HG03558 (cell line): ENCODE measurements at regions not wholly inside any gene's neighbourhood (a gene's known extent, or its start where the extent isn't known, plus 50 kb on each side); places are given as distances from the start of the nearest gene placed in this dataset.

Source experiments
- ATAC-seq: cut with Tn5 transposase; IDR thresholded peaks from one replicate; pipeline ENCODE4 v1.9.1; 2021; ENCODE audit warnings: moderate number of reproducible peaks; ENCODE audit not compliant: unreplicated experiment; ENCODE audit errors: extremely low read depth

DNA sequence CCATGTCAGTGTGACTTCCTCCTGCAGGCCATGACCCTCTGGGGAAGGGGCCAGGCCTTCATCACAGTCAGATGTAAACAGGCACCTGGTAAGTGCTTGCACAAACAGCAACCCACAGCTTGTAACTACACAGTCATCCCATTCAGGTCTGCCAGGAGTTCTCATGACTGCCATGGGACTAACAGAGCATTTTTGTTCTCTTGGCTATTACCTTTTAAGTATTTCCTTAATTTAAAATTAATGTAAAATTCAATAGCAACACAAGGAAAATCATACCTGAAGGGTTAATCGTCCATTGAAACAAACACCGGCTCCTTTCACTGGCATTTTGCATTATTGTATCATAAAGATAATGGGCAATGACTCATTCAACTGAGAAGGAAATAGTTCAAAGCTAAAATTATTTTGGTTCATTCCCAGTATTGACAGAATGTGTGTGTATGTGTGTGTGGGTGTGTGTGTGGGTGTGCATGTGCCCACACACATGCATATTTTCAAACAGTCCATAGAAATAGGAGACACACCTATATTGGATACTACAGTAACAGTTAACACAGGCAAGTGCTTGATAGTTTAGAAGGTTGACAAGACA is 307.9 kb downstream of the WDR11 start:
- no peak for ATAC-seq

DNA sequence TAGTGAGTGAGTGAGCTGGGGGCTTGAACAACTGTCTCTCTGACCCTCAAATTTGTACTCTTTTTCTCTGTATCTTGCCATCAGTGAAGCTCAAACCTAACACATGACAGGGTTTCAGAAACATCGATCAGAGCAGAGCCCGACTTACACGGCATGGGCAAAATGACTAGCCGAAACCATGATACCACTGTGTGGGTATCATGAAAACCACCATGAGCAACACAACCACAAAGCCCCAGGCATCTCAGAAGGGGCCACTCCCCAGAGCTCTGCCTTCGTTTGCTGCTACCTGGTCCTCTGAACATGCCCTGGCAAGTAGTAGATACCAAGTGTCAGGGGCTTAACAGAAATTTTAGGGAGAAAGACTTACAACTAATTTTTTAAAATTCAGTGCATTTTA is 308.5 kb downstream of the WDR11 start:
- no peak for ATAC-seq

DNA sequence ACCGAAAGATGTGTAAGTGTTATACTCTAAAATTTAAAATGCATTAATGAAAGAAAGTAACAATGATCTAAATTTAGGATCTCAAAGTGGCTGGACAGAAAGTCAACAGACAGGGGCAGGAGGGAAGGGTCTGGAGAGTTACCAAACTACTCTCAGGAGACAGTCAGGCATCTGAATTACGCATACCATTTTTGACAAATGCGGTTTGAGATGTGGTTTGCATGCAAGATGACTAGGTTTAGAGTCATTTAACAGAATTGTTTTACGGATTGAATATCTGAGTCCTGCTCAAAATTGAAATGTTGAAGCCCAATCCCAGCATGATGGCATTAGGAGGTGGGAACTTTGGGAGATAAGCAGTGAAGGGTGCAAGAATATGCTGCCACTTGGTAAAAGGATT is 314.1 kb downstream of the WDR11 start:
- no peak for ATAC-seq

DNA sequence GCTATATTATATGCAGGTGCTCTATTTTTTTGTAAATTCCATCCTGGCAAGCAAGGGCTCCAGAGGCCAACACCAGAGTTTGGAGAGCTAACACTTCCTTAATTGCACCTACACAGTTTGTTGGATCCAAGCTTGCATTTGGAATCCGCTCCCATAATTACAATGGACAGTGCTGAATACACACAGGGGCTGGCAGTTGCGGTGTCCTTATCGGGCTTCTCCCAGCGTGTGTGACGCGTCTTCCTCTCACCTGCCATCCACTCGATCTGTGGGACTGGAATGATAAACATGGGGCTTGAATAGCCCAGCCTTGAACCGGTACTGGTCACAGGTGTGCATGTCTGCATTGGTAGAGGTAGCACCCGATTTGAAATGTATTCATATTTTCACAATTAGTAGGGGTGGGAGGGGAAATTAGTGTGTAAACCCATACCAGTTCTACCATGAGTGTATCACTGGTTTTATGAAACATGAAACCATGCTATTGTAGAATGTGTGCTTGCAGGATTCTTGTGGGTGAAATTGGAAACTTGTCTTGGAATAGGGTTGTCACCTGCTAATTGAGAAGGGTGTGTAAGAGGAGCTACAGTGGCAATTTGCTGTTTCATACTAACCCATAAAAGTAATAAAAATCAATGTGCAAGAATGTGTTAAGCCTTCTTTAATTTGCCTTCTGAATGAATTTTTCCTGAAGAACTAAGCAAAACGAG is 316.5 kb downstream of the WDR11 start:
- no peak for ATAC-seq

DNA sequence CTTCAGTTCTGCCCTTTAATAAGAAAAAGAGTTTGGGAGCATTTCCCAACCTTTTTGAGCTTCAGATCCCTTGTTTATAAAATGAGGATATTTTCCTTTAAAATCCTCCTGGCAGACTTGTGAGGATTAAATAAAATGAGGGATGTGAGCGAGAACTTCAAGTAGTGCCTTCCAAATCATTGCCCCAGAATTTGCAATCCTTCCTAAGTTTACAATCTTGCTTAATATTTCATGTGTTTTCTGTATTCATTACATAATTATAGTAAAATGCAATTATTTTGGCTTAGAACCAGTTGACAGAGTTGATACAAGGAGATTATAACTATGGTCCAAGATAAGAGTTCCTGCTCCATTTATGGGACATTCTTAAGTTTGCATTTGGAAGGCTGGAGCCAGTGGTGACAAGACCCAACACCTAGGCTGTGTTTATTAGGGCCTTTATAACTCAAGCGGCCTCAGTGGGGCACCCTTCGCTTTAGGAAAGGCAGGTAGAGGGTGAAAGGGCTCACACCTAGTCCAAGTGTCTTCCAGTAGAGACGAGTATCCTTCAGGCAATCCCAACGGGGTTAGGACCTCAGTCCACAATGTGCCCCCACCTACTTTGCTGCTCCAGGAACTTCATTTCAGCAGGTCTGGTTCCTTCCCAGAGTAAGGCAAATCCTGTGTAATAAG is 317.5 kb downstream of the WDR11 start:
- ATAC-seq: no peak

DNA sequence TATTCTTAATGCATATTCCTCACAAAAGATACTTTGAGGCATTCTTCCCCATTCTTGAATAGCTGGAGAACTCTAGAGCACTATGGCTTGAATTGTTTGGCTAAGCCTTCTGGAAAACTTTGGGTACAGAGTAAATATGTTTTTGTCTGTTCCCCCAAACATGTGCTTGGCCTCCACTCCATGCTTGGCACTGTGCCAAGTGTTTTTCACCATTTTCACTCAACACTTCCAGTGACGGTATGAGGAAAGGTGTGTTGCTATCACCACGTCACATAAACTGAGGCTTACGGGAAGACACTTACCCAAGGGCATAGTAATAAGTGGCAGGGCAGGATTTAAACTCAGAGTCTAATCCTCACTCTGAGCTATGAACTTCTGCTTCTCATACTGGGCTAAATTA is 318.2 kb downstream of the WDR11 start:
- ATAC-seq: no peak

DNA sequence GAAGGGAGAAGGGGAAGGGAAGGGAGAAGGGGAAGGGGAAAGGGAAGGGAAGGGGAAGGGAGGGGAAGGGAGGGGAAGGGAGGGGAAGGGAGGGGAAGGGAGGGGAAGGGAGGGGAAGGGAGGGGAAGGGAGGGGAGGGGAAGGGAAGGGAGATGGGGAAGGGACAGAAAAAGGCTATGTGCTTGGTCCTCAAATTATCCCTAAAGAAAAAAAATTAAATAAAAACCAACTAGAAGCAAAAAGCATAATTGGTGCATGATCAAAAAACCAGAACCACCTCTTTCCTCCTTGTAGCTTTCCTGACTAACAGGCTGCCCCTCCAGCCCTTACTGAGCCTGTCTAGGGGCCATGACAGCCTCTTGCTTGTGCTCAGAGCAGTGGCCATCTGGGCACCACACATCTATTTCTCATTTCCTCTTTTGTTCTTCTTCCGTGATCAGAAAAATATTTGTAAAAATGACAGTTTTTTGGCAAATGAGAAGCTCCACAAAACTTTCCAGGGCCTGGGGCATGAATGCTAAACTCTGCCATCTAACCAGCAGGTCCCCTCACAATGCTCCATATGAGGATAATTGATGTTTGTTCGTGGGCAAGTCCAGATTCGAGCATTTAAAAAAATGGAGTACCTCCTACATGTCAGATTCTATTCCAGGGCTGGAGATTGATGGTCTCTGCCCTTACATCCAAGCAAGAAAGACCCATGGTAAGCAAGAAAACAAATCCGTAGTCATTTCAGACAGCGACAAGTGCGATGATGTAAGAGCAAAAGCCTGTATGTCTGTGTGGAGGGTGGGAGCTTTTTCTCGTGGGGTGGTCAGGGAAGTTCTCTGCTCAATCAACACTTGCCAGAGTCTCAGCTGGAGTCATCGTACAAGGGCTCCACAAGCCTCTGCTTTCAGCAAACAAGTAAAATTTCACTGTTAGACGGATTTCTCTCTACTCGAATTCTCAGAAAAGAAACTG is 320.9 kb downstream of the WDR11 start:
- ATAC-seq: no peak

DNA sequence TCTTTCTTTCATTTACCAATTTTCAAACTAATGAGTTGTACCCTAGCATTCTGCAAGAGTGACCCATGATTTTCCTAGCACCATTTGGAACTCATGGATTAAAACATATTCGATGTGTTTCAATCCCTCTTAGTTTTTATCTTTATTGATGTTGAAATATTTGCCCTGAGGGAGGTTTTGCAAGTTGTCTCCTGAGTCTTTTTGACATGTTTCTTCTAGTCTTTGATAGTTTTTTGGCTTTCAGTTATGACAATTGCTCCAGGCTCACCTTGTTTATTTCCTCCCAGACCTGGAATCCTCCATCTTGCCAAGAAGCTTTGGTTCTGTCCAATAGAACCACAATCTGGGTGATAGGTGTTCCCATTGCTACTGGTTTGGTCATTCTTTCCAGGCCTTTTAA is 327.8 kb downstream of the WDR11 start:
- no peak for ATAC-seq

DNA sequence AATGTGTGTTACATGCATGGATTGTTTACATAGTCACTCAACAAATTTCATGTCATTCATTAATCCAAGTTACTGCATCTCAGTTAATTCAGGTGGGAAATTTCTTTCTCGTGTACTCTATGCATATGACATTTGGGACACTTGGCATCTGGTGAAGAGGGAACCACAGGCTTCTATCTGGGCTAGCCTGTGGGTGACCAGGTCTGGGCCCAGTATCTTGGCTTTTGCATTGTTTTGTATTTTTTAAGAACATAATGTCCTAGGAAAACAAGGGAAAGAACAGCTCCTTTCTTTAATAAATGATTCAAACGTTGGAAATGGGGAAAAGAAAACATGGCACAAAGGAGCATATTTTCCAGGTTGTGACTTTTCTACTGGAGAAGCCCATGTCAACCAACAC is 331.1 kb downstream of the WDR11 start:
- ATAC-seq: no peak

DNA sequence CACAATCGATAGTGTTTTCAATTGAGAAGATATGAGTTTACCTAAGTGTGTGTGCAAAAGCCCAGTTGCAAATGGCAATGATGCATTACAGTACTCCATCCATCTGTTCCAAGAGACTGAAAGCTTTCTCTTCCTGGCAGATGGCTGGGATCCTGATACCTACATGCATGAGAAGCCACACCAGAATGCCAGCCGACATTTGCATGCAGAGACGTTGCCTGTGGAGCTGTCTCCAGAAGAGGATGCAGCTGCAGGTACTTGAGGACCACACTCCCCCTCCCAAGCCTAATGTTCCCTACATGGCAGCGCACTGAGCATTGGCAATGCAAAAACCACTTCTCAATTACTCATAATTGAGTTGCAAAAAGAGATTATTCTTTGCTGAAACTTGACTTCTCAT is 332.1 kb downstream of the WDR11 start:
- no peak for ATAC-seq

DNA sequence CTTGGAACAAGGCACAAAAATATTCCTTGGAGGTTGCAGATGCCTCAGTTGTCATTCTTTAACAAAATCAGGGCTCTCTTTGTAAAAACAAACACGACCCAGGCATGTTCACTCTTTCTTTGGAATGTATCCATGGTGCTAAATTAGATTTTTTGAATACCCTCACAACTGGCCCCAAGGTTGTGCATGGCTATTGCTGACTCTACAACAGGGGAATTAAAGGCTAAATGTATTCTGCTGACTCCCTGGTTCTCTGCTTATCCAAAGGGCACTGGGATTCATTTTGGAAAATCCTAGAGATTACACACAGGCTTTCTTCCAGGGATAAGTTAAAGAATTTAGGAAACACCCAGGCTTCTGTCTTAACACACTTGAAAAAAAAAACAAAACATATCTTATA is 332.5 kb downstream of the WDR11 start:
- no peak for ATAC-seq

DNA sequence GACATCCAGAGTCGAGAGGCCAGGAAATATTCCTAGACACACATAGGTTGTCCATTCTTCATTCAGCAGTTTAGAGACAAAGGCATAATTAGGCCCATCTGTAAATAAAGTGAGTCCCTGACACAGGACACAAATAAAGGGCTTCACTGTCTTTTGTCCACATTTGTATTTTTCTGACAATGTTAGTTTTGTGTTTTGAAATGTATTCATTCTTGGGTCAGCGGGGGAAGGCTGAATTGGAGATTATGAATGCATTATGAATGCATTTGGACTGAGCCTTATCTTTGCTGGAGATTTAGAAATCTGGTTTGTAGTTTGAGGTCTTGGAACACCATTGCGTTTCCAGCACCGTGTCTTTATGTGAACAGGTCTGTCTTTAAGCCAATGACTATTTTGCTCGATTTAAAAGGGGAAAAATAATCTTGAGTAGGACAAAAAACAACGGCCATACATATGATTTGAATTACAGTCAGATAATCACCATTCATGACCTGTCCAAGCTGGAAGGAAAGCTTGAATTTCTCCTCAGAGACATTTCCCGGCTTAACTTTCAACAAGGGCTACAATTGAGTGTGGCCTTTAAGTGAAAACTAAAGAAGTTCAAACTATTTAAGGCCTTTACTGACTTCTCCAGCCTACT is 334.8 kb downstream of the WDR11 start:
- ATAC-seq: no peak

DNA sequence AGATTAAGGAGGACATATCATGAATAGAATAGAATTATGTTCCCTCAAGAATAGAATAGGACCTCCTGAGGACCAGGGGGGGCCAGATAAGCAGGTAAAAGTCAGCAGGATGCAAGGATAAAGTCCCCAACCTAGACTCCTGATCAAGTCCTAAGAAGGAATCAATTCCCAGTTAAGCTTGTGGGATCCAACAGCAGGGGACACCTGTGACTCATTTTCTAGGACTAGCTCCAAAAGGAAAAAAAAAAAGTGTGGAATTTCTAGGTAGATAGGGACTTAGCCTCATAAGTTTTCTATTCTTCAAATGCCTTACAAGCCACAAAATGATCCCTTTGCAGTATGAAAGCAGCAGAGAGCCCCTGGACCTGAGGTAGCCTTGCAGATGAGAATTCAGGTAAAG is 336.2 kb downstream of the WDR11 start:
- ATAC-seq: no peak

DNA sequence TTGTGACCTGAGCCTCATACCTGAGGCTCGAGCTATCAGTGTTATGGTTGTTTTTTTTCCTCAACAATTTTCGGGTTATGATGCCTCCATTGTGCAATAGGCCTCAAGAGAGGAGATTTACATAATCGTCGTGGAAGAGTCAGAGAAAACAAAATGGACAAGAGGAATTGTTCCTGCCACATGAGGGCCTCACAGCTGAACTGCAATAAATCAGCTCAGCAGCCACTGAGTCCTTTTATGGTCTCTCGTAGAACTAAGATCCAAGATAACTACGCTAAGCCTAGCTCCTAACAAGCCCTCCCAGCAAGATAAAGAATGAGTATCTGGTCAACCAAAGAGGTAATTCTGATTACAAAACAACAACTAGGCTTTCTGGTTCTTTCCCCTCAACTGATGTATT is 336.8 kb downstream of the WDR11 start:
- no peak for ATAC-seq

DNA sequence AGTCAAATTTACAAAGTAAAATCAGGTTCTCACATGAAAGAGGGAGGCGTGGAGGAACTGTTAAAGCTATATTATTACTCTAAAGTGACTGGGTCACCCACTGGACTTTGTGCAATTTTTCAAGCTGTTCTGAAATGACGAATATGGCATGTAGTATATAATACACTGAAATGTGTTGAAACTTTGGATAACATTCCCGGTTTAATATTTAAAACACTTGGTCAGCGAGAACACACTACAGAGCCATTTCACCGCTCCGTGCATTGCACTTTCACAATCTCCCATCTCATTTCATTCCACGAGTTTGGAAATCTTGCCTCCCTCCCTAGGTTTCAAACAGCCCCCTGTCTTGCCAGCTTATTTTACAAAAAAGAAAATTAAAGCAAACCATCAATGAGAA is 337.9 kb downstream of the WDR11 start:
- no peak for ATAC-seq

DNA sequence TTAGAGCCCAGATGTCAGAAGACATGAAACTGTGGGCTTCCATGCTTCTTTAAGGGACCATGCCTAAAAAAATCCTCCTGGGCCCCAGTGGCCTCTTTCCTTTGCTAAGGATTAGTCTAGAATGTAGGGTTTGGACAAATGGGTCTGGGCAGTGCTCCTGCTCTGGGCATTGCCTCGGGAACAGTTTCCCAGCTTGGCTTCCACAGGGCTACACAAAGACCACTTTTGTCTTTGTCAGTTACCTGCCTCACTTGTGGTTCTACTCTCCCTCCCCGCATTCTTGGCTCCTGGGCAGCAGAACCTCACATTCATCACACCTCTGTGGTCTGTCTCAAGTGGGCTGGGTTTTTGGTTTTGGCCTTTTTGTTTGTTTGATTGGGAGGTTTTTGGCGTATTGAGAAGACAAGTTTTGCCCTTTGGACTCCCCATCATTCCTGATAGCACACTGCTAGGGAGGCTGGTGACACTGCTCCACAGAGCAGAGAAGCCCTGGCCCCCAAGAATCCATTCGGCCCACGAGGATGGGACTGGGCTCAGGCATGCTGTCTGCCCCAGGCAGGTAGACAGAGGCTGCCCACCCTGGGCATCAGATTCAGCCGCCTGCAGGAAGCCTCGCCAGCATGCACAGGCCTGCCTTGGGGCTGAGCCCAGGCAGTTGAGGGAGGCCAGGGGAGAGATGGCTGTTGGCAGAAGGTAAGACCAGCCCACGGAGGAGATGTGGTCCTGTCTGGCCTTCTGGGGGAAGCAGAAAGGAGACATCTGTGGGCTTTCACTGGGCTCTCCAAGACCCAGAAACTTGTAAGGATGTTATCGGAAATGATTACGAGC is 343.7 kb downstream of the WDR11 start:
- no peak for ATAC-seq

DNA sequence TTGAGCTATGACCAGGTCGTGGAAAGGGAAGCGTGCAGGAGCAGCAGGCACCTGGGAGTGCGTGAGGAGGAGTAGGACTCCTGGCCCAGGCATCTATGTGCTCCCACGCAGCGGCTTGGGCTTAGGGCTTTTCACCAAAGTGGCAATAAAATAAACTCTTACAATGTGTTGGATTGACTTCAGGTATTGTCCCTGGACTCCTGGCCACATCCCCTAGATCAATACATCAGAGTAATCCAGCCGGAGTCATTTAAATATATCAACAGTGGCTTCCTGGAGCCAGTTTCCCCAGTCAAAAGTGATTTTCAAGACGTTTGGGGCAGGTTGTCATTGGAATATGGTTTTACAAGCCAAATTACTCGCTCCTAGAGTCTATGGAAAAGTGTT is 344.4 kb downstream of the WDR11 start:
- no peak for ATAC-seq

DNA sequence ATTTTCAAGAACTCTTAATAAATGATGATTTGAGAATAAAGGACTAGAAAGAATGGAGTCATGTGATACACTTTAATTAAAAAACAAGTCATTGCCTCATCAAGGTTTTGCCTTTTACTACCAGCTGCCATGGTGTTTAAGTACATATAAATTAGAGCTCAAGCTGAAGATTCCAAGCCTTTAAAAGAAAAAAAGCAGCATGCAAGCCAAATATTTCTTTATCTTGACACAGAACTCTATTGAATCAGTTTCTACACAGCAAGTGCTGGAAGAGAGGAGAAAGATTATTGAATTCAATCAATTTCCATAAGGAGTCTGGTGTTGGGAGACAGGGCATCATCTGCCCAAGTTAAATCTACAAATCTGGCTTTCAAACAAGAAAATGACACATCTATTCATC is 347.9 kb downstream of the WDR11 start:
- ATAC-seq: no peak

DNA sequence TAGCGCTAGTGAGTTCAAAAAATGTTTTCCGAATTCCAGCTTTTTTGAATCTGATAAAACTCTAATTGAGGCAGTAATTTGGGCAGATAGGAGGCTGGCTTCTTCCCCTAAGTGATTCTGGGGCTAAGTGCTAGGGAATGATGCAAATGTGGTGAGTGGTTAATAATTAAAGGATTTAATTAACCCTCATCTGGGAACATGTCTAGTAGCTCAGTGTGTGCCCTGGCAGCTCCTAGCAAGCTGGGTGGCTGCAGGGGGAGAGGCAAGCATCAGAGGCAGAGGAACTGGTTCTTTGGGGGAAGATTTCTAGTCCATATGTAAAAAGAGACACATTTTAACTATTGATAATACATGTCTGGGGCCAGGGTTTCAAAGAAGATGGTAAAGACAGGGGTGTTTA is 354.5 kb downstream of the WDR11 start:
- no peak for ATAC-seq
